Activated CD8-positive, alpha-beta memory T cell treated with anti-CD3 and anti-CD28 coated beads, Interleukin-2, amount 50 U/mL, for 24 hours (primary cell): ENCODE measurements at regions not wholly inside any gene's neighbourhood (a gene's known extent, or its start where the extent isn't known, plus 50 kb on each side); places are given as distances from the start of the nearest gene placed in this dataset.
"Not testable (repeated sequence)": the region's sequence is repeated elsewhere in the genome, so short reads cannot be mapped to it uniquely, and the experiment has no call there.

Source experiments
- DNase-seq: peaks from one replicate; pipeline ENCODE4 v3.0.0-alpha.2; 2020; ENCODE audit errors: extremely low read depth

GRCh38 chr15:35928847-35929246 is 382.9 kb upstream of the DPH6 start:
- no peak for DNase-seq

- DNase-seq, result no peak
Observed at GRCh38 chr15:35929740-35930444, 383.9 kb upstream of the DPH6 start.

GRCh38 chr15:35931799-35932341 is 385.9 kb upstream of the DPH6 start:
- no peak for DNase-seq

- DNase-seq, result no peak
Observed at GRCh38 chr15:35932531-35932930, 386.6 kb upstream of the DPH6 start.

- no peak for DNase-seq
Observed at GRCh38 chr15:35933531-35933930, 387.6 kb upstream of the DPH6 start.

GRCh38 chr15:35934383-35935049 is 388.6 kb upstream of the DPH6 start:
- DNase-seq, result no peak

- no peak for DNase-seq
Observed at GRCh38 chr15:35936284-35936683, 390.3 kb upstream of the DPH6 start.

- no peak for DNase-seq
Observed at GRCh38 chr15:35937380-35937779, 391.4 kb upstream of the DPH6 start.

GRCh38 chr15:35944945-35945585 is 399.1 kb upstream of the DPH6 start:
- DNase-seq, result no peak

- DNase-seq, result no peak
Observed at GRCh38 chr15:35953424-35953823, 407.5 kb upstream of the DPH6 start.

- DNase-seq, result no peak
Observed at GRCh38 chr15:35956056-35956455, 410.1 kb upstream of the DPH6 start.

- no peak for DNase-seq
Observed at GRCh38 chr15:35958021-35958420, 412.1 kb upstream of the DPH6 start.

- DNase-seq, result no peak
Observed at GRCh38 chr15:35958975-35959374, 413.0 kb upstream of the DPH6 start.

GRCh38 chr15:35963326-35963725 is 417.4 kb upstream of the DPH6 start:
- no peak for DNase-seq

- no peak for DNase-seq
Observed at GRCh38 chr15:35966781-35967180, 420.8 kb upstream of the DPH6 start.

GRCh38 chr15:35967968-35968367 is 422.0 kb upstream of the DPH6 start:
- DNase-seq, result not testable (repeated sequence)

GRCh38 chr15:35973029-35973428 is 427.1 kb upstream of the DPH6 start:
- DNase-seq, result no peak

- DNase-seq, result no peak
Observed at GRCh38 chr15:35974052-35974451, 428.1 kb upstream of the DPH6 start.

GRCh38 chr15:35975941-35976340 is 430.0 kb upstream of the DPH6 start:
- DNase-seq, result no peak

- DNase-seq, result no peak
Observed at GRCh38 chr15:35979608-35980007, 433.6 kb upstream of the DPH6 start.

GRCh38 chr15:35980719-35981118 is 434.8 kb upstream of the DPH6 start:
- DNase-seq, result no peak

- DNase-seq, result no peak
Observed at GRCh38 chr15:35986191-35986721, 440.3 kb upstream of the DPH6 start.

GRCh38 chr15:35987056-35987455 is 441.1 kb upstream of the DPH6 start:
- no peak for DNase-seq
